Thyroid gland (tissue), 4 donors: ENCODE measurements at regions not wholly inside any gene's neighbourhood (a gene's known extent, or its start where the extent isn't known, plus 50 kb on each side); places are given as distances from the start of the nearest gene placed in this dataset.
A peak's percentile ranks its signal among the peaks of the same experiment; 100 is the strongest.

Source experiments
- DNase-seq, 2 donors: peaks; one replicate each; pipeline ENCODE4 v3.0.0-alpha.2; 2019
- H3K27ac ChIP-seq, 3 donors: fragments of 200-600 bp; sonication (generic); 1 replicate in 2 of 3; 2 replicates in 1 of 3; pipeline ENCODE4 v1.5.1; 2016 to 2019; ENCODE audit warnings: mild to moderate bottlenecking in 1 of 3, moderate library complexity in 1 of 3
- H3K27me3 ChIP-seq: fragments of 200-600 bp; sonication (generic); one replicate; pipeline ENCODE4 v1.5.1; 2019
- H3K36me3 ChIP-seq, 2 donors: fragments of 200-600 bp; sonication (generic); one replicate each; pipeline ENCODE4 v1.5.1; 2016 to 2019
- H3K4me1 ChIP-seq, 2 donors: fragments of 200-600 bp; sonication (generic); one replicate each; pipeline ENCODE4 v1.5.1; 2017 to 2019
- H3K4me3 ChIP-seq, 3 donors: fragments of 200-600 bp; sonication (generic); replicated peaks in 1 of 3; 1 replicate in 2 of 3; 2 replicates in 1 of 3; pipeline ENCODE4 v1.5.1; 2016; ENCODE audit warnings: mild to moderate bottlenecking in 1 of 3
- H3K9me3 ChIP-seq: fragments of 200-600 bp; sonication (generic); one replicate; pipeline ENCODE4 v1.5.1; 2017
- CTCF ChIP-seq, 6 experiments: fragments of 200-600 bp in 3 of 6; fragments of 450-650 bp in 3 of 6; sonication (generic) in 3 of 6; IDR thresholded peaks; one replicate each; pipeline ENCODE4 v1.5.1; 2016 to 2019; ENCODE audit warnings: antibody characterized with exemption in 6 of 6, mild to moderate bottlenecking in 2 of 6, inconsistent platforms in 1 of 6, moderate library complexity in 1 of 6
- POLR2A ChIP-seq, 2 donors: fragments of 450-650 bp; IDR thresholded peaks; one replicate each; pipeline ENCODE4 v1.6.1; 2017; ENCODE audit warnings: antibody characterized with exemption in 2 of 2, mild to moderate bottlenecking in 2 of 2, moderate library complexity in 1 of 2
- WGBS, 2 donors: methylation state at CpG; one replicate each; pipeline ENCODE4 v1.1.5; 2017; 5-methylcytosine and 5-hydroxymethylcytosine counted together
- intact Hi-C: fragments of 100-400 bp; cut with DNase I; formaldehyde crosslinking; loops from one replicate; pipeline ENCODE4 v1.15.1; 2023

GRCh38 chr15:91723959-91724358 lies 129.5 kb upstream of the SLCO3A1 start:
- intact Hi-C loops, result no loop called here
- DNase-seq, result no peak
- H3K4me1 ChIP-seq, result no peaks in the 10 kb centered on the region
- no peaks in the 10 kb centered on the region for H3K36me3 ChIP-seq
- H3K4me3 ChIP-seq, result no peak overlapping the region
- TF ChIP-seq CTCF (IDR thresholded peaks at IDR 0.05), result no peak
- TF ChIP-seq POLR2A (IDR thresholded peaks at IDR 0.05), result no peak
- H3K9me3 ChIP-seq, result no peaks in the 10 kb centered on the region
- no peaks in the 10 kb centered on the region for H3K27me3 ChIP-seq
- no peak overlapping the region for H3K27ac ChIP-seq
- WGBS, 2 donors, result 89 to 91% methylated on average over 6 of the region's 6 CpGs

- TF ChIP-seq POLR2A (IDR thresholded peaks at IDR 0.05) (no peak), CTCF (IDR thresholded peaks at IDR 0.05) (no peak)
- H3K27ac ChIP-seq, result no peak overlapping the region
- 76 to 79% methylated on average over 6 of the region's 6 CpGs for WGBS, 2 donors
- H3K9me3 ChIP-seq, result no peaks in the 10 kb centered on the region
- no peaks in the 10 kb centered on the region for H3K4me1 ChIP-seq
- H3K27me3 ChIP-seq, result no peaks in the 10 kb centered on the region
- no peaks in the 10 kb centered on the region for H3K36me3 ChIP-seq
- DNase-seq, result no peak
- H3K4me3 ChIP-seq, result no peak overlapping the region
- intact Hi-C loops, result no loop called here
Observed at GRCh38 chr15:91733661-91734060, 119.8 kb upstream of the SLCO3A1 start.

- no peaks in the 10 kb centered on the region for H3K36me3 ChIP-seq
- DNase-seq, result peak; percentile 23 to 30
- H3K27me3 ChIP-seq, result no peaks in the 10 kb centered on the region
- intact Hi-C loops, result no loop called here
- TF ChIP-seq POLR2A (IDR thresholded peaks at IDR 0.05) (no peak), CTCF (IDR thresholded peaks at IDR 0.05) (no peak)
- no peak overlapping the region for H3K27ac ChIP-seq
- peaks cover 4 to 5% of the 10 kb centered on the region in 2 donors for H3K4me1 ChIP-seq
- 58 to 65% methylated on average over 13 of the region's 13 CpGs for WGBS, 2 donors
- no peaks in the 10 kb centered on the region for H3K9me3 ChIP-seq
- no peak overlapping the region for H3K4me3 ChIP-seq
Observed at GRCh38 chr15:91737151-91737818, 116.2 kb upstream of the SLCO3A1 start.

GRCh38 chr15:91741986-91742385 lies 111.5 kb upstream of the SLCO3A1 start:
- Histone ChIP-seq H3K36me3 (no peaks in the 10 kb centered on the region), H3K9me3 (no peaks in the 10 kb centered on the region), H3K27me3 (no peaks in the 10 kb centered on the region), H3K4me3 (no peak overlapping the region), H3K27ac (peak overlapping the region in 1 of 3 donors; percentile 39), H3K4me1 (peaks cover 21% of the 10 kb centered on the region in 2 donors)
- DNase-seq, result peak; percentile 21 to 41
- intact Hi-C loops, result no loop called here
- TF ChIP-seq CTCF (IDR thresholded peaks at IDR 0.05) (no peak), POLR2A (IDR thresholded peaks at IDR 0.05) (no peak)
- 39% methylated on average over 7 of the region's 7 CpGs for WGBS, 2 donors

GRCh38 chr15:91751611-91752010 lies 101.9 kb upstream of the SLCO3A1 start:
- Histone ChIP-seq H3K27ac (no peak overlapping the region), H3K4me1 (peaks cover 6 to 8% of the 10 kb centered on the region in 2 donors), H3K36me3 (no peaks in the 10 kb centered on the region), H3K4me3 (no peak overlapping the region), H3K9me3 (no peaks in the 10 kb centered on the region), H3K27me3 (no peaks in the 10 kb centered on the region)
- 56 to 71% methylated on average over 2 of the region's 2 CpGs for WGBS, 2 donors
- no peak for TF ChIP-seq CTCF (IDR thresholded peaks at IDR 0.05)
- no peak for TF ChIP-seq POLR2A (IDR thresholded peaks at IDR 0.05)
- intact Hi-C loops, result no loop called here
- DNase-seq, result no peak
